HG03354 (cell line): ENCODE measurements at regions not wholly inside any gene's neighbourhood (a gene's known extent, or its start where the extent isn't known, plus 50 kb on each side); places are given as distances from the start of the nearest gene placed in this dataset.

Source experiments
- ATAC-seq: cut with Tn5 transposase; IDR thresholded peaks from one replicate; pipeline ENCODE4 v1.9.1; 2021; ENCODE audit warnings: mild to moderate bottlenecking; ENCODE audit not compliant: unreplicated experiment, poor library complexity, severe bottlenecking

DNA sequence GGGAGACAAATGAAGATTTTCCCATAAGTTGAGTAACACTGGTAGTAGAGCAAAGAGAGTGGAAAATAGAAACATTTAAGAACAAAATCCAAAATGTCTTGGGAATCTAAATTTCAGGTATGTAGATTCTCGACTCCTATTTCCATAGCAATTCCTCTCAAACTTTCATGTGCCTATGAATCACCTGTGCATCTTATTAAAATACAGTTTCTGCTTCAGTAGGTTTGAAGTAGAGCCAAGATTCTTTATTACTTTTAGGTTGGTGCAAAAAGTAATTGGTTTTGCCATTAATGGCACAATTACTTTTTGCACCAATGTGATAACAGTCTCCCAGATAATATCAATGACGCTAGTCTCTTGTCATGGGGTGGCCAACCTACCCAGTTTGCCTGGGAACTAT lies 115.3 kb upstream of the SLC5A12 start:
- no peak for ATAC-seq

GRCh38 chr11:26839911-26840698 lies 118.2 kb upstream of the SLC5A12 start:
- ATAC-seq, result no peak

GRCh38 chr11:26841818-26842473 lies 120.1 kb upstream of the SLC5A12 start:
- no peak for ATAC-seq

GRCh38 chr11:26842478-26843282 lies 120.8 kb upstream of the SLC5A12 start:
- no peak for ATAC-seq

GRCh38 chr11:26843539-26843938 lies 121.7 kb upstream of the SLC5A12 start:
- no peak for ATAC-seq

GRCh38 chr11:26844963-26845362 lies 123.1 kb upstream of the SLC5A12 start:
- no peak for ATAC-seq

GRCh38 chr11:26846227-26846626 lies 124.4 kb upstream of the SLC5A12 start:
- ATAC-seq, result no peak

GRCh38 chr11:26847459-26847858 lies 125.6 kb upstream of the SLC5A12 start:
- ATAC-seq, result no peak

- no peak for ATAC-seq
Observed at GRCh38 chr11:26847977-26848376, 126.1 kb upstream of the SLC5A12 start.

GRCh38 chr11:26849036-26849435 lies 127.2 kb upstream of the SLC5A12 start:
- no peak for ATAC-seq

DNA sequence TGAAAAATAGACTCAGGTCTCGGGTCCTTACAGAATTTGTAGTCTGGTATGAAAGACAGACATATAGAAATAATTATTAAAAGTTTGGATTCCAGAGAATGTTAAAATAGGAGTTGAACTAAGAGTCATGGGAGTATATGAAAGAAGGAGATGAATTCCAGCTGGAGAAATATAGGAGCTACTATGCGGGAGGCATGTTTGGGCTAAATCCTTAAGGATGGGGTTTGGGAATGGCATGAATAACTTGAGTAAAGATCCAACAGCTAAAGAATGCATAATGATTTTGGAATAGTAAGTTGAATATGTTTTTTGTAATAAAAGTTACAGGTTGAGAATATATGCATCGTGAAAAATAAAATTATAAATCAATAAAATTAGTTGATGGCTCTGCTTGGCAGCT lies 129.4 kb upstream of the SLC5A12 start:
- no peak for ATAC-seq

DNA sequence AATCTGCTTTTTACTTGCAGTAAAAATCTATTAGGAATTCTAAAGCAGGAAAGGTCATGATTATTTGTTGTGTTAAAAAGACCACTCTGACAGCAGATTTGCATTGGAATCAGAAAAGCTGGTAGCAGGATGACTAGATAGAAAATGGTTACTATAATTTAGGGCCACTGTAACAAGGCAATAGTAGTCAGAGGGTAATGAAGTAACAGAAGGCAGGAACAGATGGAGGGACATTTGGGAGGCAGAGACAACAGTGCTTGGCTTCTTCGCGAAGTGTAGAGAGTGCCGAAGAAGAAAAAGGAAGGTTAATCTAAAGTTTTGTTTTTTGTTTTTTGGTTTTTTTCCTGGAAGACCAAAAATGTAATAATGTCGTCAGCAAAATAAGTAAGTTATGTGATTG lies 129.8 kb upstream of the SLC5A12 start:
- no peak for ATAC-seq

GRCh38 chr11:26858098-26858497 lies 135.8 kb upstream of the FIBIN start:
- no peak for ATAC-seq

DNA sequence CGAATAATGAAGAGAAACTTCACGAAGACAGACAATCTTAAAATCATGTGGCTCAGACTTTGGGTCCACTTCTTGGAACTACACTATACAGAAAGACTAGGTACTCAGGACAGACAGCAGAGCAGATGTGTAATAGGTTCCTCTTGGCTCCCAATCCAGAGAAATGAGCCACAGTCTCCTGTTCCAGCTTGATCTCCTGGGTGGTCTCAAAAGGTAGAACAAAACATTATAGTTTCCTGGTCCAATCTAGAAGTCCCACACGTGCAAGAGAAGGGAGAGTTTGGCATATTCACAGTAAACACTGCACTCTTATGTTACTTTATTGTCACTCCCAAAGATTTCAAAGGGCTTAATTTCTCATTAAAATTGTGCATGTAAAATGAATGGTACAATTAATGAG lies 134.5 kb upstream of the FIBIN start:
- ATAC-seq, result no peak

- ATAC-seq, result no peak
Observed at GRCh38 chr11:26860091-26860780, 133.7 kb upstream of the FIBIN start.

GRCh38 chr11:26860895-26861294 lies 133.0 kb upstream of the FIBIN start:
- ATAC-seq, result no peak

DNA sequence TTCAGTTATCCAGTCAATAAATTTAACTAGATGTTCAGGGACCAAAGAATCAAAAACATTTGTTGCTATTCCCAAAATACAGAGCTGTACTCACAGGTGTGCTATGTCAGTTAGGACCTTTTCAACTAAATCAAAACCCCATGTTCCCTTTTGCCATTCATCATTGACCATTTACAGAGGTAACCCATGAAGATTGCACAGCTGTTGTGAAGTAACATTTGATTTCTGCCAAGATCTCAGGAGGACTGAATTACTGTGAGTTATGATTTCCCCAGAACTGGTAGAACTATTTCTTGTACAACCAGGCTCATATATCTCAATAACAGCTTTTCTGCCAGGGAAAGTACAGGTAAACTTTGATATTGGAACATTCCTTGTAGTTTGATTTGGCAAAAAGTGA lies 131.1 kb upstream of the FIBIN start:
- ATAC-seq, result no peak

DNA sequence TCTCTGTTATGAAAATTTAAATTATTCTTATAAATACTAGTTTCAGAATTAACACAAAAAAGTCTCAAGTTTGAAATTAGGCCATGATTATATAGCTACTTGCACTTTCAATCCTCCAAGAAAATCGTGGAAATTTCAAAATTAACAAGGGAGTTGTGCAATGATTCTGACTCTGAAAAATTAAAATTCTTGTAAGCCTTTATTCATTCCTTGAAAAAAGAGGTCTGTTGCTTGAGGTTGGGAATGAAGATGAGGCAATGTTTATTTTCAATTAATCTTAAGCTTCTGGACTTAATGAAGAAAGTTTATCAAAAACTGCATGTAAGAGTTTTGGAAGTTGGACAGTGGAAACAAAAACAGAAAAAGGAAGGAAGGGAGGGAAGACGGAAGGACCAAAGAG lies 128.2 kb upstream of the FIBIN start:
- no peak for ATAC-seq

GRCh38 chr11:26867286-26867685 lies 126.6 kb upstream of the FIBIN start:
- ATAC-seq, result no peak

- no peak for ATAC-seq
Observed at GRCh38 chr11:26878959-26879581, 114.8 kb upstream of the FIBIN start.
